Esophagus mucosa (tissue), 1 donor: ENCODE measurements at regions not wholly inside any gene's neighbourhood (a gene's known extent, or its start where the extent isn't known, plus 50 kb on each side); places are given as distances from the start of the nearest gene placed in this dataset.
"Not testable (repeated sequence)": the region's sequence is repeated elsewhere in the genome, so short reads cannot be mapped to it uniquely, and the experiment has no call there.

Experiments
- ATAC-seq: fragments of 200-7000 bp; cut with Tn5 transposase; one replicate; pipeline ENCODE4 v1.9.1; 2020
- donor health status: DM: yes; HTN: yes; CAD: no.

DNA sequence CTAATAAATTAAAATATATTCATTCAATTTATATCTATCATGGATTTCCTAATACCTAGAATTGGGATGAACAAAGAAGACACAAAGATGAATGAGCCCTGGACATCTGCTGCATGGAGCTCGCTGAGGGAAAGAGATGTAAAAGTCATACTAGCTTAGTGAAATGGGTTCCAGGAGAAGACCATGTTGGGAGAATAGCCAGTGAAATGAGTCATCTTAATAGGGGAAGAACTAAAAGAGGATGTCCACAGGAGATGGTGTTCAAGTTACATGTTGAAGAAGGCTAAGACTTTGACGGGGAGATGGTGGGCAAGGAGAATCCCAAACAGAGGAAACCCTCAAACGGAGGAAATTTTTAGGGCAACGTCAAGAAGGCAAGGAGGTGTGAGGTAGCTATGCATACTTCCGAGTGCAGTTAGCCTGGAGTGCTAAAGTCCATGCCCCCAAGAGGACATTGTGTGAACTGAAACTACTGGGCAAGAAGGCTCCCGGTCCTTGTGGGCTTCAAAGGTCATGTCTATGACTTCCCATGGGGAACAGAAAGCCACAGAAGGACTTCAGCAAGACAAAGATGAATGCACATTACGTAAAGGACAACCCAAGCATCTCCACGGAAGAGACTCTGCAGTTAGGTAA is 220.5 kb upstream of the CDH11 start:
- no peak for ATAC-seq

DNA sequence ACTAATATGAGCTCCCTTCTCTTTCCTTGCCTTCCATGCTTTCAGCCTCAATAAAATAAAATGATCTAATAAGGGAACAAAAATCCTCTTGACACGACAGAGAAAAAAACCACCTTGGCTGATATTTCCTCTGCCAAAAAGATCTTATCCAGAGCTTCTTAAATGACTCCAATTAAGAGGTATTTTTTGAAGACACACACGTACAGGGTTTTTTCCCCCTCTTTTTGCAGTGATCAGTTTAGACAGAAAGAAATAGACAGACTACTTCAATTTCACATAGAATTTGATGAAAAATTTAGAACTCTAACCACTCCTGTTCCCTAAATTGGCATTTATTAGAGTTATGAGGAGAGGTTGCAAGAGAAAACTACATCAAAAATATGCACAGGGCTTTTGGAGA is 217.2 kb upstream of the CDH11 start:
- ATAC-seq: no peak

DNA sequence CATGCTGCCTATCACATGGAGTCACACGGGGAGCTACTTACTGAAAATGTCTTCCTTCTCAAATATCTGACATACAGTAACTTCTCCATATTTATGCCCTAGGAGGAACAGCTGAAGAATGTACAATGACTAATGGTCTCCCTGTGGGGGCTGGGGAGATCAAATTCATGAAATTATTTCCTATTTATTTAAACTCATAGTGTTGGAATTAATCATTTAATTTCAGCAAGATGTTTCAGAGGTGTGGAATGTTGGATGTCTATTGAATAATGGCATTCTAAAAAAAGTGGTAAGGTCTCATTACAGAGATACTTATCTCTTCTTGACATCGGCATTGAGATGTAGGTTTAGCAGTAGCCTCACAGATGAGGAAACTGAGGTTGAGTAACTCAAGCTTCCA is 214.3 kb upstream of the CDH11 start:
- ATAC-seq: no peak

DNA sequence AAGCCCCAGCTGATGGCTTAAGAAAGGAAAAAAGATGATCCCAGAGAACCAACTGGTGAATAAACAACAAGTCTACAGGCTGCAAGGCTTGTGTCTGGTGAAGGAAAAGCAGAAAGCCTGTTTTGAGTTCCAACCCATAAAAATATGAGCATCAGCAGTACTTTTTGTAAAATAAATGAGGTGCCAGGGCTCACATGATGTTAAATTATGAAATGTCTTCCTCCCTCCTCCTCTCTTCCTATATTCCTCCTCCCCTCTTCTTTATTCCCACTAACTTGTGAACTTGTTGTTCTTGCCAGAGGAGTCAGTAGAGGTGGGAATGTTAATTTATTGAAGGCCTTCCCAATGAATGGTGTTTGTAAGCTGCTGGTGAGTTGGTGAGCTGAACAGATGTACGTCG is 212.2 kb upstream of the CDH11 start:
- ATAC-seq: no peak

DNA sequence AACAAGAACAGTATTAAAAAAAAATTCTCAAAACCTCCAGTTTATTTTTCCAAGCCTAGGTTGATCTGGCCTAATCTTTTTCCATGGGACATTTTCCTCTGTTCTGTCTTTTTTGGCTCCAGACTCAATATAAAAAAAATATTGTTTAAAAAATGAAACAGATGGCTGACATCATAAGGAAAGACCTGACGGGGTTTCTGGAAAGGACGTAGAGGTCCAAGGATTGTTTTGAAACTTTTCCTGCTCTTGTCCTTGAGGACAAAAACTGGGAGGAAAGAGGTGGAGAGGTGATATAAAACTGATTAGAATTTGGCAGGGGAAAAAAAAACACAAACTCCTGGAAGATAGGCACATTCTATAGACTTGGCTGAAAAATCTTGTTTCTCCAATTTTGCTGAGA is 211.4 kb upstream of the CDH11 start:
- ATAC-seq: no peak

DNA sequence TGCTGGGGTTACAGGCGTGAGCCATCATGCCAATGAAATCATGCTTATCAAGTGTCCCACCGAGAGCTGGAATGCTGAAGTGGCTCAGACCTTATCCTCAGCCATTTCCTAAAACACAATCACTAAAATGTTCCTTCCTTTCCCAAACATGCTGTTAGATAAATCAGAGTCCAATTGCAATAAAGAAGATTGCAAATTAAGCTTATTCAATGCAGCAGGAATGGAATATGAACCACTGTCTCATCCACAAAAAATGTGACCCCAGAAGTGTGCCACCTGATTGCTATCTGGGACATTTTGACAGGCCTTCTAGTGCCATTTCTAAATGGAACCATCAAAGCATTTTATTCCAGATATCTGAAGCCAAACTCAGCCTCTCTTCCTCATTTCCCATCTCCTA is 205.5 kb upstream of the CDH11 start:
- ATAC-seq: no peak

DNA sequence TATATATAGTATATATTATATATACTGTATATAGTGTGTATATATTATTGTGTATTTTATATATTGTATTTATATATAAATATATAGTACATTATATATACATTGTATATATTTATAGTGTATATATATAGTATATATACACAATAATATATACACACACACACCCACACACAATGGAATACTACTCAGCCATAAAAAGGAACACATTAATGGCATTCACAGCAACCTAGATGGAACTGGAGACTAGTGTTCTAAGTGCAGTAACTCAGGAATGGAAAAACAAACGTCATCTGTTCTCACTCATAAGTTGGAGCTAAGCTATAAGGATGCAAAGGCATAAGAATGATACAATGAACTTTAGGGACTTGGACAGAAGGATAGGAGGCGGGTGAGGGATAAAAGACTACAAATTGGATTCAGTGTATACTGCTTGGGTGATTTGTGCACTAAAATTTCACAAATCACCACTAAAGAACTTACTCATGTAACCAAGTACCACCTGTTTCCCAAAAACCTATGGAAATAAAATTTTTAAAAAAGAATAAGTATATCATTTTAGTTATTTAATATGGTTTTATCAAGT is 201.9 kb upstream of the CDH11 start:
- ATAC-seq: no peak

DNA sequence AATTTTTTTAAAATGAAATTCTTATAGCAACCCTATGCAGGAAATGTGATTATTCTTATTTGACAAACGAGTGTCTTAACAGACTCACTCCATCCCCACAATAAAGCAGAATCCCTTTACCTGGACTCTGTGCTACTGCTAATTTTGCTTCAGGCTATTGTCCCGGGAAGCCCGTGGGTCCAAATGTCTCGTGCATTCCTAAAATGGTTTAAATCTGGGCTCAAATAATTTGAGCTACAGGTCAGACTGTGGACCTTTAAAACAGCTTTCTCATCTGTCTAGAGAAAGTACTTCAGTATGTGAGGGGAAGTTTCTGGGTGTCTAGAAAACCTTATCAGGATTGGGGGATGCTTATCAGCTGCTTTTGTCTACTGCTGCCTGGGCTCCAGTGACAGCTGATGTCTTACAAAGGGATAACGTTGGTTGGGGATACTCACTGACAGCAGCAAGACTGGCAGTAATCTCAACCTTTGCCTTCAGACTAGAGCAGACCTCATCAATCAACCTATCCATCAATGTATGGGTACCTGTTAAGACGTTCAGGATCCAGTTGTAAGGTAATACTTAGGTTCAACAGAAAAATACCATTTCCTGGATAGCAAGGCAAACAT is 197.9 kb upstream of the CDH11 start:
- no peak for ATAC-seq

DNA sequence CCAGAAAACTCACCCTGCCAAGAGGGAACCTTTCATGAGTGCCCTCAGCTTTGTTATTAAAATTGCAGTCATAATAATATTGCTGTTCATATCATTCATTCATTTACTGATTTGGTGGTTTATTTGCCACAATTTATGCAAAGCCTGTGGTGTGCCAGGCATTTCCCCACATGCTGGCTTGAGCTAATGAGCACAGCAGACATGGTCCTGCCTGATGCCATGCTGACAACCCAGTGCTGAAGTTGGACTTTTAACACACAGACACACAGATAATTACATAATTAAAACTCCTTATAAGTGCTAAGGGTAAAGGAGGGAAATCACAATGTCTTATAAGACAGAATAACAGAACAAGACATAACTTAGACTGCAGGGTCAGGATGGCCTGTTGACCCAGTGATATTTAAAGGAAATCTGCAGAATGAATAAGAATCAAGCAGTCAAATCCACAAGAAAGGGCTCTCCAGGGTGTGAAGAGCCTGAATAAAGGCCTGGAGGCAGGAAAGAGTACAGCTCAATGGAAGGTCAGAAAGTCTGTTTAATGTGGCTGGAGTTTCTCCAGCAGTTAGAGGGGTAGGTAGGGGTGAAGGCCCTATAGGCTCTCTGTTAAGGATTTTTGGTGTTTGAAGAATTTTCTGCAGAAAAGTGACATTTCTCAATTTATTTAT is 196.9 kb upstream of the CDH11 start:
- no peak for ATAC-seq

DNA sequence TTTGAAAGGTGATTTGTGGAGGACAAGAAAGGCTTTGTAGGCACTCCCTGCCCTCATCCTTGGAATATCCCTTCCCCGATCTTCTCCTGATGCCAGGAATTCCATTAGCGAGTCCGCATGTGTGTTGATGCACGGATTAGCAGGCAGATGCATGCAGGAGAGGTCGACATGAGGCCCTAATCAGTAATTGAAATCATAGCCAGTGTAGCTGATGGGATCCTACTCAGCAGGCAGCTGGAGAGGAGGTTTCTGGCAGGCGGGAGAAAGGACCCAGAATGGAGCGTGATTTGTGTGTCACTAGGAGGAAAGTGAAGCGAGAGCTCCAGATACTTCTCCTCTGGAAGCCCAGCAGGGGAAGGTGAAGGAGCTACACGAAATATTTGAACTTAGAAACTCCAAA is 196.3 kb upstream of the CDH11 start:
- ATAC-seq: no peak

DNA sequence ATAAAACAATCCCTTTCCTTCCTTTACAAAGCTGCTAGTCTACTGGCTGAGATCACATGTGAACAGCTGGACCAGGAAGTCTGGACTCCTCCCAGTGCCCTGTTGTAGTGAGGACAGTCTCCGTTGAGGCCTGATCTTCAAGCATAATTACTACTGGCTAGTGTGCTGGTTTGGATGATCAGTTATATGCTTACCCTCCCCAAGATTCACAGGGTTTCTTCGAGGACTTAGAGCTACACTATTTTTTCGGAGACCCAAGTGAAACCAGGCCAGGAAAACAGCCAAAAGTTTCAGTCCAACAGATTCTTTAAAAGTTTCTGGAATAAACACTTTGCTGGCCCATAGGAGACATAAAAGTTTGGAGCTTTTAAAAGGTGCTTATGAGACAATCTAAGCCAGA is 194.9 kb upstream of the CDH11 start:
- ATAC-seq: no peak

DNA sequence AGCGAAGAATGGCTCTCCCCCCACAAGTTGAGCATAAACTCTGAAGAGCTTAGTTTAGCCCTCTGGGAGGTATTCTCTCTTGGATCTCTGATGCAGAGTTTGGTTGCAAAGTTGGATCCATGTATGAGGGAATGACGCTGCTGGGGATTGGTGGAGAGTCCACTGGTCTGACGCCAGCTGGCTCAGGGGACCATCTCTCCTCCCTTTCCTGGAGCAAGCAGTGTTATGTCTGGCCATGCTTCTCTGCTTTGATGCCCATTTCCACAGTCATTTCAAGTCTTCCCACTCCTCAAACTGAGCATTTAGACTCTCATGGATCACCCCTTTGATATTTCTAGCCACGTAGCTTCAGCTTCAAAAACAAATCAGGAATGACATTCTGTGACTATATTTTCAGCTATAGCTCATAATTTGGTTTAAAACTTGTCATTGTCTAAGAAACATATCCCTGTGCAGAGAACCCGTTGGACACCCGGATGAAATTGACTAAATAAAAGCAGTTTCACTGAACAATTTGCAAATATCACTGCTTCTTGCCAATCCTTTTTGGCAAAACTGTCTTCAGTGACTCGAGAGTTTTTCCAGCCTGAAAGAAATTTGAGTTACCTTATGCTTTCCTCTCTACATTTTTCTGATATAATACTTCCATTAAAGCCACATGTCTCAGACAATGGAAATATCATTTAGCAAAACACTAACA is 193.4 kb upstream of the CDH11 start:
- no peak for ATAC-seq

DNA sequence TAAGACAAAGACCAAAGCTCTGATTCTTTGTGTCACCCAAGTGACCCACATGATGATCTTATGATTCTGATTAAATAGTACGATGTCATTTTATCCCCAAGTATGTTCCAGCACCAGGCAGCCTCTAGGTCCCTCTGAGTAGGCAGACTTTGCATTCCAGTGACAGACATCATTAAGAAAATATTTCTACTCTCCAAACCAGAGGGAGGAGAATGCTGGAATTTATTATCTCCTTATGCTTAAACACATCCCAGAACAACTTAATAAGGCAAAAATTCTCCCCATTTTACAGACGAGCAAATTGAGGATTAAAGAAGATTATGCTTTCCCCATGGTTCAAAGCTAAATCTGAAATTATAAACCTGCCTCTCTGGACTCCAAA is 192.8 kb upstream of the CDH11 start:
- ATAC-seq: no peak

DNA sequence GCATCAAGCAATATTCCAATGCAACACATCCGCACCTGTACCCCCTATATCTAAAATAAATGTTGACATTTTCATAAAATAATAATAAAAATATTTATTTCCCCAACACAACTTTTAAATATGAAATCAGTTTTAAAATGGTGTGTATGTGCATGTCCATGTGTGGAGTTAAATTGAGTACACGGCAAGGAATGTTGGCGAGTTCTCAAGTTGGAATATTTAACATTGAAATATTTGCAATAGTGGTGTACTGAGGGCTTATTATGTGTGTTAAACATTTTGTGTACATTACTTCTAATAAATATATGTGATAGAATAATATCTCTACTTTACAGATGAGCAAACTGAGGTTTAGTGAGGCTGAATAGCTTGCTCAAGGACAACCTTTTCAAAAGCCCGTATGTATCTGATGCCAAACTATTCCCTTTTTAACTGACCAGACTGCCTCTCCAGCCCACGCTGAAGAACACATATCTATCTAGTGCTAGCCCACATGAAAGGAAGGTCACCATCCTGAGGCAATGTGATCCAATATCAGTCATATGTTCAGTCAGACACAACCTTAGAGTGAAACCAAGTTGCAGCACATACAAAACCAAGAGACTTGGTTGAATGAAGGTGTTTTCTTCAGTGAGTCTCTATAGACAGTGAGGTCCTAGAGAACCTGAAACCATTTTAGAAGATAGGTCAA is 192.2 kb upstream of the CDH11 start:
- no peak for ATAC-seq

DNA sequence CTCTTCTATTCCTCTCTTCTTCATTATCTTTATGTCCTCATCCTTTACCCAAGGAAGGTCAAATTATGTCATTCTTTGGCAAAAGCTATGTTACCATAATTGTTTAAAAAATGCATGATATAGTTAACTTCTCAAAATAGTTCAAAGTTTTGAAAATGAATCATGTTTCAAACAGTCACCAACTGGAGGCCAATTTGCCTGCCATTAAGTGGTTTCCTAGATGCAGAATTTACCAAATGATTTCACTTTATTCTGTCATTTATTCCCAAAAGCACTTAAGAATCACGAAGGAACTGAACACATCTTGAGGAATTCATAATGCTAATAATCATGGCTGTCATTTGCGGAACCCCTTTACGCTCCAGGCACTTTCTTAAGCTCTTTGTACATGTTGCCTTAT is 190.9 kb upstream of the CDH11 start:
- ATAC-seq: no peak

DNA sequence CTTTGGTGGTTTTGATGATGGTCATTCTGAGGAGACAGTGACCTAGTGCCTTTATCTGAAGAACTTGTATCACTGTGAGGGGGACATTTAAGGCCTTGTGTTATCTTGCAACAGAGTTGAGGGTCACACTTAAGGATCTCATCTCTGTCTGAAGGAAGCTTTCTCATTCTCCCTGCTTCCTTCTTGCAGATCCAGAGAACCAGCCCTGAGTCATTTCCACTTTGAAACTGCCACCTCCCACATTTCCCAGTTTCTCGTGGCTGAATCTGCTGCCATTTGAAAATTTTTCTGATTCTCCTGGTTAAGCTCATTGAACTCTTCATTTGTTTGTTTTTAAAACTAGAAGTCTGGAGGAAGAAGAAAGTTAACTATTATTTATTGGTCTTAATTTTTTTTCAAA is 190.2 kb upstream of the CDH11 start:
- no peak for ATAC-seq

DNA sequence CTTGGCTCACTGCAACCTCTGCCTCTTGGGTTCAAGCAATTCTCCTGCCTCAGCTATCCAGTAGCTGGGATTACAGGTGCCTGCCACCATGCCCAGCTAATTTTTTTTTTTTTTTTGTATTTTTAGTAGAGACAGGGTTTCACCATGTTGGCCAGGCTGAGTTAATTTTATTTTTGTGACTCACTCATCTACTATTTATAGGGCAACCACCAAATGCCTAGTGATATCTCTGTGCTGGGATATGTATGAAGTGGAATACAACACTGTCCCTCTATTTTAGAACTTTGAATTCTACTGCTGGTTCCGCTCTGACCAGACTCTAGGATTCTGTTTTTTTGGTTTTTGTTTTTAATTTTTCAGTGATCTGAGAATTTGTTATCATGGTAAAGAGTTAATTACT is 188.6 kb upstream of the CDH11 start:
- not testable (repeated sequence) for ATAC-seq

DNA sequence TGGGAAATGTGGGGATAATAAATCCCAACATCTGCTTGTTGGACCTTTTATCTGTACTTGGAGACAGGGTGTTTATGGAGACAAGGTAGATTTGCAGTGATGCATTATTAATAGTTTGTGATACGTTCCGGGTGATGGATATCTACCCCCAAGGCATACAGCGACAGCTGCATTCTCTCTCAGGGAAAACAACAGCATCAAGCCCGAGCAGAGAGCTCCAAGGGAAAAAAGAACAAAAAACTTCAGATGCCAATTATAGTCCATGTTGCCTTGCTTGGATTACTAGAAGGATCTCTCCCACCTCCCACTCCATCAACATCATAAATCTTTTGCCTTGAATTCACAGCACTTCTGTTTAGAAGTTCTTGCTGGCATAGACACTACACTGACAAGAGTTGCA is 187.5 kb upstream of the CDH11 start:
- ATAC-seq: no peak

DNA sequence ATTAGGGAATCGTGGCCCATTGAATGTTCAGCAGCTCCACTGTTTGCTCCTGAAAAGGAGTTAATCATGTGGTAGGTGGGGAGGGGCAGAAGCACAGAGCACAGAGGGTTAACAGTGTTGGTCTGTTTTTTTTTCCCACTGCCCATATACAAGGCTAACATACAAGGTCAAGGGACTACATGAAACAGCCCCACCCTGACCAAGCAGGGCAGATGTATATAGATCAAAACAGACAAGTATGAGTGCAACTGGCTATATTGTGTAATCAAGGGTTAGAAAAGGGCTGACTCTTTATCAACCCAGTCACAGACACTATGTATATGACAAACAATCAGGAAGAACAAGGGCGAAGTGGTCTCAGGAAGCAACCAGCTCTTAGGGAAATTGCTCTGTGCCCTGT is 186.6 kb upstream of the CDH11 start:
- ATAC-seq: no peak

DNA sequence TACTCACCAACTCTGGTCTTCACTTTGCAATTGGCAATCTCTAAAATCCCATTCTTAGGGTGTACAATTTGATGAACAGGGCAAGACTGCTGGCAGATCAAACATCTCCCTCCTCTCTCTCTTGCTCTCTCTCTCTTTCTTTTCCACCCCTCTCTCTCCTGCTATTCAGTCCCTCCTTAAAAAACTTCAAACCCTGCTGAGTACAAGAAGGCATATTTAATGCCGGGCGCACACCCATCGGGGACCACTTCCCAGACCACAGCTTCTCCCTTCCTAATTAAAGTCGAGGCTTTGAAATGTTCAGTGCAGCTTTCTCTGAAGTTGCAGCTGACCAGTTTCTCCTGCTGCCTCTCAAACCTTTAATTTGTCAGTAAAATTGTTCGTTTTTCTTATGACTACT is 185.4 kb upstream of the CDH11 start:
- ATAC-seq: no peak

DNA sequence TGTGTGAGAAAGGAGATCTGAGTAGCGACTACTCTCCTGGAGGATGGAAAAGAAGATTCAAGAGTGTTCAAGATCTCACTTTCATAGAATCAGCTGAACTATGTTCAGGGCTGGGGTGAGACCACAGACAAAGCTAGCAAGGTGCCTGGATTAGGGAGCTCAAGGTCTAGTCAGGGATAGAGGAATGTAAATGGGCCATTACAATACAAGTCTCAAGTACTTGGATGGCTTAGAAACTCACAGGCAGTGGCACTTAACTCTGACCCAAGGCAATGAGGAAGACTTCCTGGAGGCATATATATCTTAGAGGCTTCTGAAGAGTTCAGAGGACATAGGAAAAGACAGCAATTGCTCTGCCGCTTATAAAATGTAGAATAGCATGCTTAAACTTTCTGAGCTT is 184.9 kb upstream of the CDH11 start:
- ATAC-seq: no peak

DNA sequence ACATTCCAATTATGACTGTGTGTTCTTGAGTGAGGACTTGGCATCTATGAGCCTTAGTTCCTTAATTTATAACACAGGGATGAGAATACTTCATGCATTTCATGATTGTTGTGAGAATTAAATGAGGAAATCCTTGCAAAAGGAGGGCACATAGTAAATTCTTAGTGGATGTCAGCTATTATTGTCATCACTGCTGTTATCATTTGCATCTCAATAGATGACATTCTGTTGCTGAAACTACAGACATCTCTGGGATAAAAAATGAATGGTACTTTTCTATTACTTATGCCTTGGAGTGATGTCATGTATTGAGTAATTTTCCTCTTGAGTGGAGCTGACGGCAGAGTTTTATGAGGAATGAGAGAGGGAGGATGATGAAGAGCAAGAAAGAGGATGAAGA is 184.4 kb upstream of the CDH11 start:
- ATAC-seq: no peak
